ENCODE measurements at regions not wholly inside any gene's neighbourhood (a gene's known extent, or its start where the extent isn't known, plus 50 kb on each side); places are given as distances from the start of the nearest gene placed in this dataset.

GRCh38 chr16:22692034-22692433, 121.9 kb upstream of the HS3ST2 start:
- Histone ChIP-seq H3K18ac (ENCODE audit: low read depth, low read length) (no peak overlapping the region), H3K79me1 (ENCODE audit: low read depth in 1 of 2, low read length in 2 of 2) (no peaks in the 10 kb centered on the region), H3K27me3 (ENCODE audit: control insufficient read depth, insufficient read depth, low read length) (no peaks in the 10 kb centered on the region; the same call in 1 of the 2 replicates), H4K91ac (ENCODE audit: insufficient read depth, low read depth, low read length) (no peak overlapping the region), H3K14ac (replicated peaks; ENCODE audit: low read depth, low read length) (no peak overlapping the region), H3K4ac (ENCODE audit: low read depth, low read length) (no peak overlapping the region), H2AK5ac (ENCODE audit: low read depth, low read length) (no peak overlapping the region), H3K9ac (ENCODE audit: low read depth, low read length) (no peak overlapping the region), H3K23ac (ENCODE audit: low read depth, low read length) (no peak overlapping the region), H3K27ac (ENCODE audit: insufficient read depth, low read length) (no peak overlapping the region), H2BK5ac (ENCODE audit: low read depth, low read length, poor library complexity, severe bottlenecking) (no peak overlapping the region), H2AFZ (replicated peaks; ENCODE audit: low read length, poor library complexity) (no peak overlapping the region), H2BK20ac (ENCODE audit: low read depth, low read length) (no peak overlapping the region), H3K4me2 (ENCODE audit: low read depth, low read length) (no peak overlapping the region), H3K36me3 (ENCODE audit: control insufficient read depth, insufficient read depth, low read length) (no peaks in the 10 kb centered on the region), H4K20me1 (ENCODE audit: insufficient read depth, low read length) (no peaks in the 10 kb centered on the region), H2BK120ac (ENCODE audit: low read depth, low read length) (no peak overlapping the region), H3K4me3 (ENCODE audit: insufficient read depth, low read depth, low read length) (no peak overlapping the region), H3K9me1 (ENCODE audit: insufficient read depth, low read length) (no peaks in the 10 kb centered on the region), H4K5ac (ENCODE audit: low read depth, low read length) (no peak overlapping the region), H2BK15ac (ENCODE audit: low read depth, low read length) (no peak overlapping the region), H4K8ac (ENCODE audit: low read depth in 2 of 2, low read length in 2 of 2) (no peak overlapping the region), H2AK9ac (replicated peaks; ENCODE audit: low read depth, low read length, poor library complexity) (no peak overlapping the region), H3K4me1 (ENCODE audit: control insufficient read depth, insufficient read depth, low read length) (no peaks in the 10 kb centered on the region), H3K9me3 (ENCODE audit: control insufficient read depth, insufficient read depth, low read length) (no peaks in the 10 kb centered on the region), H3K56ac (ENCODE audit: extremely low read depth, insufficient read depth, low read length) (no peak overlapping the region)
- ChIA-PET POLR2A (ENCODE audit: unreplicated experiment) (no interaction called here), CTCF (interaction anchor here (0.6 to 1.3 kb wide), 2 partner anchors 54 to 1392 kb away, joined by 3 read pairs; no protein-coding TSS in a partner anchor)
- dilution Hi-C loops (cut with HindIII; ENCODE audit: low sequenced_read_pairs, unreplicated experiment), result no loop called here
- DNase-seq, result no peak
- in situ Hi-C loops (cut with MboI; ENCODE audit: low sequenced_read_pairs), result no loop called here
- TF ChIP-seq USF2 (IDR thresholded peaks at IDR 0.05; ENCODE audit: low read depth, low read length) (no peak), RCOR1 (IDR thresholded peaks at IDR 0.05; ENCODE audit: insufficient replicate concordance, low read length) (no peak), SMC3 (IDR thresholded peaks at IDR 0.05; ENCODE audit: low read depth, low read length) (no peak), CEBPB (IDR thresholded peaks at IDR 0.05; ENCODE audit: low read depth, low read length) (no peak), RAD21 (IDR thresholded peaks at IDR 0.05; ENCODE audit: low read length) (no peak), CTCF (conservative IDR thresholded peaks at IDR 0.05; ENCODE audit: low read depth, low read length) (no peak)
- WGBS, 2 experiments (ENCODE audit: extremely low coverage in 2 of 2, insufficient read length in 1 of 2), result 88% methylated on average over 1 of the region's 1 CpG; no CpG with 5 or more reads in 1 of the 2 experiments
- ATAC-seq (ENCODE audit: low read depth), result no peak
- BruUV-seq (replicated peaks), result no TSS peak
- intact Hi-C loops (cut with micrococcal nuclease), result loop anchor here (10.0 kb wide), 1 partner anchor 1407 kb away; no protein-coding TSS in a partner anchor
